AG04449 (cell line): ENCODE measurements at regions not wholly inside any gene's neighbourhood (a gene's known extent, or its start where the extent isn't known, plus 50 kb on each side); places are given as distances from the start of the nearest gene placed in this dataset.

ENCODE experiments used
- CTCF ChIA-PET: fragments of 350-600 bp; formaldehyde crosslinking; extraction: SDS; loops from one replicate; lab custom pipeline; 2021; ENCODE audit warnings: antibody characterized with exemption; lab: Yijun Ruan, JAX
- POLR2A ChIA-PET: fragments of 400-600, 350-600 bp; formaldehyde crosslinking; extraction: SDS; loops from one replicate; lab custom pipeline; 2020; ENCODE audit warnings: antibody characterized with exemption, inconsistent platforms; lab: Yijun Ruan, JAX
- DNase-seq: peaks from one replicate; pipeline ENCODE4 v3.0.0-alpha.2; 2010; ENCODE audit warnings: low read depth, low spot score
- H3K4me3 ChIP-seq: 2 replicates; pipeline ENCODE4 v1.5.1; 2011; ENCODE audit warnings: low read depth, mild to moderate bottlenecking, control low read depth, low read length
- TF ChIP-seq, protein P1 (sequence below): IDR thresholded peaks from one replicate; pipeline ENCODE4 v1.5.1; 2011; ENCODE audit warnings: mild to moderate bottlenecking, moderate library complexity, low read length, control low read depth, inconsistent platforms; ENCODE audit not compliant: insufficient read depth; ENCODE audit errors: missing control alignments

DNA sequence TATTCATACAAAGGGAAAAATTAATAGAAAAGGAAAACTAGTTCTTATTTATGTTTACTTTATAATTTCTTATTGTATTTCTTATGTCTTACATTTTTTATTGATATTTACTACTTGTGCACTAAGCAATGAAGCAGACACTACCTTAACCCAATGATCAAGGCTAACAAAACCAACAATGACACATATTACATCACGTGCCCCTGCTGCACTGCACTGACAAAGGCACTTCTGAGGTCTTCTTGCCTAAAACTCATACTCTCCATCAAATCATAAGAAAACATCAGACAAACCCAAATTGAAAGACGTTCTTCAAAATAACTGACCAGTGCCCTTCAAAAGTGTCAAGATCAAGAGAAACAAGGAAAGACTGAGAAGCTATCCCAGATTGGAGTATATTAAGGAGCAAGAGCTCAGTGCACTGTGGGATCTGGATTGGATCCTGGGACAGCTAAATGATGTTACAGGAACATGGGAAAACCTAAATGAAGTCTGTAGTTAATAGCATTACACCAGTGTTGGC lies 230.9 kb downstream of the AUH start:
- H3K4me3 ChIP-seq, result no peak overlapping the region
- DNase-seq, result no peak
- ChIA-PET CTCF (interaction anchor here (1.4 to 1.6 kb wide), 2 partner anchors 8 to 27 kb away, joined by 3 to 4 read pairs; no protein-coding TSS in a partner anchor), POLR2A (interaction anchor here (0.7 to 1.1 kb wide), 3 partner anchors 11 to 43 kb away, joined by 3 read pairs; no protein-coding TSS in a partner anchor)
- TF ChIP-seq, protein P1, sequence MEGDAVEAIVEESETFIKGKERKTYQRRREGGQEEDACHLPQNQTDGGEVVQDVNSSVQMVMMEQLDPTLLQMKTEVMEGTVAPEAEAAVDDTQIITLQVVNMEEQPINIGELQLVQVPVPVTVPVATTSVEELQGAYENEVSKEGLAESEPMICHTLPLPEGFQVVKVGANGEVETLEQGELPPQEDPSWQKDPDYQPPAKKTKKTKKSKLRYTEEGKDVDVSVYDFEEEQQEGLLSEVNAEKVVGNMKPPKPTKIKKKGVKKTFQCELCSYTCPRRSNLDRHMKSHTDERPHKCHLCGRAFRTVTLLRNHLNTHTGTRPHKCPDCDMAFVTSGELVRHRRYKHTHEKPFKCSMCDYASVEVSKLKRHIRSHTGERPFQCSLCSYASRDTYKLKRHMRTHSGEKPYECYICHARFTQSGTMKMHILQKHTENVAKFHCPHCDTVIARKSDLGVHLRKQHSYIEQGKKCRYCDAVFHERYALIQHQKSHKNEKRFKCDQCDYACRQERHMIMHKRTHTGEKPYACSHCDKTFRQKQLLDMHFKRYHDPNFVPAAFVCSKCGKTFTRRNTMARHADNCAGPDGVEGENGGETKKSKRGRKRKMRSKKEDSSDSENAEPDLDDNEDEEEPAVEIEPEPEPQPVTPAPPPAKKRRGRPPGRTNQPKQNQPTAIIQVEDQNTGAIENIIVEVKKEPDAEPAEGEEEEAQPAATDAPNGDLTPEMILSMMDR, result no peak

DNA sequence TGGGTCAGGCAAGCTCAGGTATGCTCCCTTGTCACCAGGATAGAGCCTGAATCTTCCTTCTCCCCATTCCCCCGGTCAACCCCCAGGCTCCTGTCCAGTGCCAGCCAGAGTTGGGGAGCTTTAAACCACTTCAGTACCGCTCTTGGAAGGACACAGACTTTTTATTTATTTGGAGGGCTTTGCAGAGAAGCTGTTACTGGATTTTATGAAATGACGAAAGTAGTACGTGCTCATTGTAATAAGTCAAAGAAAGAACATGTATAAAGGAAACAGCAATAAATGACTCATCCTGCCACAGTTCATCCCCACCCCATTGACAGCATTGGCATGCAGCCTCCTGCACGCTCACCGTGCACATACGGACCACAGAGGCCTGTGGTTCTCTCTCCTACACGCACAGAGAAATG lies 230.3 kb downstream of the AUH start:
- CTCF ChIA-PET, result interaction anchor here (1.4 to 1.6 kb wide), 2 partner anchors 8 to 26 kb away, joined by 3 to 4 read pairs; no protein-coding TSS in a partner anchor
- TF ChIP-seq, protein P1, result no peak
- no peak overlapping the region for H3K4me3 ChIP-seq
- peak; percentile 98 for DNase-seq
- POLR2A ChIA-PET, result interaction anchor here (0.7 to 1.1 kb wide), 2 partner anchors 11 to 42 kb away, joined by 3 read pairs; no protein-coding TSS in a partner anchor

DNA sequence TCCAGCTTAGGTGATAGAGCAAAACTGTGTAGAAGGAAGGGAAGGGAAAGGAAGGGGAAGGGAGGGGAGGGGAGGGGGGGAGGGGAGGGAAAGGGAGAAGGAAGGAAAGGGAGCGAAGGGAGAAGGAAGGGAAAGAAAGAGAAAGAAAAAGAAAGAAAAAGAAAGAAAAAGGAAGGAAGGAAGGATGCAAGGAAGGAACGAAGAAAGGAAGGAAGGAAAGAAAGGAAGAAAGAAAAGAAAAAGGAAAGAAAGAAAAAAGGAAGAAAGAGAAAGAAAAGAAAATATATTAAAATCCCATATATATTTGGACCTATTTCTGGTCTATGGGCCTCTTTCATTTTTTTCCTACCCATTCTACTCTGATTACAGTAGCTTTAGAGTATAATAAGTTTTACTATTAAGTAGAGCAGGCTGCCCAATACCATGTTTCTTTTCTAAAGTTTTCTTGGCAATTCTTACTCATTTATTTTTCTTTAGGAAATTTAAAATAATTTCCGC lies 229.1 kb downstream of the AUH start:
- CTCF ChIA-PET, result no interaction called here
- DNase-seq, result no peak
- POLR2A ChIA-PET, result no interaction called here
- H3K4me3 ChIP-seq, result no peak overlapping the region
- TF ChIP-seq, protein P1, result no peak

DNA sequence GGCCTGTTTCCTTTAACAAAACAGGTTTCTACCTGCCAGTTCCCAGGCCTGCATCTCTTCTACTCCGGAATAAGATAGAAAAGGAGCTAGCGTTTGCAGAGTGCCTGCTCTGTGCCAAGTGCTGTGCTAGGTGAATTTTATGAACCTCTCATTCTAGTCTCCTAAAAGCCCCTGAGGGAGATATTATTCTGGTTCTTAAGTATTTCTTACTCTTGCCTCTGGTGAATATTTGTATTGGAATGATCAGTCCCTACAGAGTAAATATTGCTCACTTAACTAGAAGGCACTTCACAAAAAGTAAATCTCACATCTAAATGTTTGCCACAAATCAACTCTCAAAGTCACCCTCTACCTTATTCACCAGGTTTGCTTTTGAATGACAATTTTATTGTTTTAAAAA lies 227.1 kb downstream of the AUH start:
- ChIA-PET POLR2A (no interaction called here), CTCF (interaction anchor here (1.0 kb wide), 1 partner anchor 11 kb away, joined by 3 read pairs; no protein-coding TSS in a partner anchor)
- H3K4me3 ChIP-seq, result no peak overlapping the region
- DNase-seq, result no peak
- TF ChIP-seq, protein P1, result no peak

DNA sequence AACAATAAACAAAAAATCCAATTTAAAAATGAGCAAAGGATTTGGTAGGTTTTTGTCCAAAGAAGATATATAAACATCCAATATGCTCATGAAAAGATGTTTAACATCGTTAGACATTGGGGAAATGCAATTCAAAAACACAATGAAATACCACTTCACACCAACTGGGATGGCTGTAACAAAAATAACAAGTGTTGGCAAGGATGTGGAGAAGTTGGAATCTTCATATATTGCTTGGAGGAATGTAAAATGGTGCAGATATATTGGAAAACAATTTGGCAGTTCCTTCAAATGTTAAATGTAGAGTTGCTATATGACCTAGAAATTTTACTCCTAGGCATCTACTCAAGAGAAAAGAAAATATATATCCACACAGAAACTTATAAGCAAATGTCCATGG lies 224.3 kb downstream of the AUH start:
- ChIA-PET POLR2A (no interaction called here), CTCF (no interaction called here)
- no peak for DNase-seq
- H3K4me3 ChIP-seq, result no peak overlapping the region
- TF ChIP-seq, protein P1, result no peak

DNA sequence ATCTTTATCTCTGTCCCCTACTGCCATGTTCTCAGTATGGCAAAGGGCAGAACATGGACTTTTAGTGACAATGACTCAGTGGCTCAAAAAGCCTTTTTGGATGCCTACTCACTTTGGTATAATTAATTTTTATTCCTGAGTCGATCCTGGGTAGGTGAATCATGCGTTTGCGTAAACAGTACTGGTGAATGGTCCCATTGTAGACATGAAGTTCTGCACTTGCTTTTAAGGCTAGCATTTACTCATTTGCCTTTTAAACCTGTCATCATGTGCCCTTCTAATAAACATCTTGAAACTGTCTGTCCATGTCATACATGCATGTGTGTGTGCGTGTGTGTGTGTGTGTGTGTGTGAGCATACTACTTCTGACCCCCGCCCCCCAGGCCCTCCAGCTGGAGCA lies 223.0 kb downstream of the AUH start:
- TF ChIP-seq, protein P1, result no peak
- ChIA-PET CTCF (no interaction called here), POLR2A (no interaction called here)
- H3K4me3 ChIP-seq, result no peak overlapping the region
- no peak for DNase-seq
